Gastroesophageal sphincter (tissue), 4 donors: ENCODE measurements at regions not wholly inside any gene's neighbourhood (a gene's known extent, or its start where the extent isn't known, plus 50 kb on each side); places are given as distances from the start of the nearest gene placed in this dataset.

Experiments used
- ATAC-seq: fragments of 150-250 bp; one replicate; pipeline ENCODE4 v1.9.1; 2016; ENCODE audit warnings: mild to moderate bottlenecking, moderate library complexity
- H3K27ac ChIP-seq, 4 donors: fragments of 200-600 bp; sonication (generic) in 3 of 4; 1 replicate in 3 of 4; 2 replicates in 1 of 4; pipeline ENCODE4 v1.5.1; 2016 to 2019
- H3K27me3 ChIP-seq: fragments of 200-600 bp; sonication (generic); one replicate; pipeline ENCODE4 v1.5.1; 2019
- H3K36me3 ChIP-seq, 2 donors: fragments of 200-600 bp; sonication (generic); one replicate each; pipeline ENCODE4 v1.5.1; 2019; ENCODE audit warnings: control low read depth in 1 of 2
- H3K4me1 ChIP-seq, 3 donors: fragments of 200-600 bp; sonication (generic); 1 replicate in 2 of 3; 2 replicates in 1 of 3; pipeline ENCODE4 v1.5.1; 2016 to 2019; ENCODE audit warnings: control low read depth in 2 of 3
- H3K4me3 ChIP-seq, 2 donors: fragments of 200-600 bp; sonication (generic); one replicate each; pipeline ENCODE4 v1.5.1; 2019; ENCODE audit warnings: mild to moderate bottlenecking in 1 of 2, moderate library complexity in 1 of 2
- H3K9me3 ChIP-seq, 3 donors: fragments of 200-600 bp; sonication (generic); one replicate each; pipeline ENCODE4 v1.5.1; 2017 to 2019; ENCODE audit warnings: control low read depth in 2 of 3
- EP300 ChIP-seq: sonication (generic); formaldehyde crosslinking; IDR thresholded peaks from one replicate; pipeline ENCODE4 v1.6.1; 2017; ENCODE audit warnings: antibody characterized with exemption, mild to moderate bottlenecking
- POLR2A ChIP-seq, 2 donors: fragments of 450-650 bp; IDR thresholded peaks; one replicate each; pipeline ENCODE4 v1.6.1; 2017; ENCODE audit warnings: antibody characterized with exemption in 2 of 2, mild to moderate bottlenecking in 2 of 2, moderate library complexity in 1 of 2
- POLR2AphosphoS5 ChIP-seq: sonication (generic); formaldehyde crosslinking; IDR thresholded peaks from one replicate; pipeline ENCODE4 v1.6.1; 2017; ENCODE audit warnings: antibody characterized with exemption
- WGBS, 2 donors: methylation state at CpG; one replicate each; pipeline ENCODE4 v1.1.5; 2018; ENCODE audit warnings: low coverage in 1 of 2; 5-methylcytosine and 5-hydroxymethylcytosine counted together
- TF ChIP-seq, protein P1 (sequence below), 4 experiments: fragments of 200-600 bp in 2 of 4; fragments of 450-650 bp in 2 of 4; sonication (generic) in 1 of 4; IDR thresholded peaks; one replicate each; pipeline ENCODE4 v1.5.1; 2017 to 2019; ENCODE audit warnings: antibody characterized with exemption in 4 of 4, mild to moderate bottlenecking in 2 of 4, moderate library complexity in 2 of 4

DNA sequence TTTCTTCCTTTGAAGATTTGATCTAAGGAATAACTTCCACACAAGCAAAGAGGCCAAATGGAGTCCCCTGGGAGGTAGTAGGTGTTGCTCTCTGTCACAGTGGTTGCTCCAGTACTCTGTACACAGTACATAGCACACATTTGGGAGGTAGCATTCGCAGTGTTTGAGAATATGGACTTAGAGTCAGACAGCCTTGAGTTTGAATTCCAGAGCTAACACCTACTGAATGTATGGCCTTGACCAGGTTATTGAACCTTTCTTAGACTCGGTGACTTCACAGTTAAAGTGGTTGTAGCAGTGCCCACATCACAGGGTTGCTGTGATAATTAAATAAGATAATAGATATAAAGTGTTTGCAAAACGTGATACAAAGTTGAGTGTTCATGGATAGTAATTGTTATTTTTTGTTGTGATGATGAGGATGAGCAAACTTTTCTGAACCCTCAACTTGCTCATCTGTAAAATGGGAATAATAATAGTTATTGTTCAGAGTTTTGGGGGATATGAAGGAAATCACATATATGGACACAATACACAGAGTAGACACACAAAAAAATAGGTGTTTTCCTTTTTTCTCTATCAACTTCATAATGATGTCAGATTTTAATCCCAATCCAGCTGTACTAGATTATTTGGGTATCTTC, 271.6 kb upstream of the CRY1 start:
- no peak overlapping the region for H3K27ac ChIP-seq
- H3K36me3 ChIP-seq: no peaks in the 10 kb centered on the region
- H3K27me3 ChIP-seq: peaks cover 31% of the 10 kb centered on the region
- ATAC-seq: no peak
- TF ChIP-seq EP300 (no peak), POLR2A (IDR thresholded peaks at IDR 0.05) (no peak), POLR2AphosphoS5 (no peak)
- TF ChIP-seq, protein P1, sequence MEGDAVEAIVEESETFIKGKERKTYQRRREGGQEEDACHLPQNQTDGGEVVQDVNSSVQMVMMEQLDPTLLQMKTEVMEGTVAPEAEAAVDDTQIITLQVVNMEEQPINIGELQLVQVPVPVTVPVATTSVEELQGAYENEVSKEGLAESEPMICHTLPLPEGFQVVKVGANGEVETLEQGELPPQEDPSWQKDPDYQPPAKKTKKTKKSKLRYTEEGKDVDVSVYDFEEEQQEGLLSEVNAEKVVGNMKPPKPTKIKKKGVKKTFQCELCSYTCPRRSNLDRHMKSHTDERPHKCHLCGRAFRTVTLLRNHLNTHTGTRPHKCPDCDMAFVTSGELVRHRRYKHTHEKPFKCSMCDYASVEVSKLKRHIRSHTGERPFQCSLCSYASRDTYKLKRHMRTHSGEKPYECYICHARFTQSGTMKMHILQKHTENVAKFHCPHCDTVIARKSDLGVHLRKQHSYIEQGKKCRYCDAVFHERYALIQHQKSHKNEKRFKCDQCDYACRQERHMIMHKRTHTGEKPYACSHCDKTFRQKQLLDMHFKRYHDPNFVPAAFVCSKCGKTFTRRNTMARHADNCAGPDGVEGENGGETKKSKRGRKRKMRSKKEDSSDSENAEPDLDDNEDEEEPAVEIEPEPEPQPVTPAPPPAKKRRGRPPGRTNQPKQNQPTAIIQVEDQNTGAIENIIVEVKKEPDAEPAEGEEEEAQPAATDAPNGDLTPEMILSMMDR (IDR thresholded peaks at IDR 0.05): no peak
- WGBS, 2 donors: 62 to 83% methylated on average over 2 to 3 of the region's 3 CpGs
- no peak overlapping the region for H3K4me3 ChIP-seq
- no peaks in the 10 kb centered on the region for H3K4me1 ChIP-seq
- H3K9me3 ChIP-seq: peaks cover 0 to 9% (median 0%) of the 10 kb centered on the region in 3 donors

DNA sequence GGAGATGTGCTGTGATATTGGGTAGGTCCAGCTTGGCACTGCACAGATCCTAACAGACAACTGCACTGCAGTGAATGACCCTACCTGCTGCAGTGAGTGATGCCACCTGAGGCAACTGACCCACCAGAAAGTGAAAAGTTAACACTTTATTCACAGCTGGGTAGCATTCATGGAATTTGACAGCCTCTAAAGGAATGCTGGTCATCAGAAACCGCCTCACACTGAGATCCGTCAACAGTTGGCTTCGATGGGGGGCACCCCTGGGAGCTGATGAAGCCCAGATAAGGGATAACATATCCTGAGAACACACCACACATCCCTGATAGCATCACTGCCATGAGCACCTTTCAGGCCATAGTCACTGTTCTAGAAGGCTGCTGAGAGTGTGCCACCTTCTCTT, 272.4 kb upstream of the CRY1 start:
- no peak overlapping the region for H3K4me3 ChIP-seq
- no peak overlapping the region for H3K27ac ChIP-seq
- no CpG with 5 or more reads among the region's 3 CpGs for WGBS, 2 donors
- H3K4me1 ChIP-seq: no peaks in the 10 kb centered on the region
- no peak for TF ChIP-seq EP300
- no peak for TF ChIP-seq POLR2AphosphoS5
- TF ChIP-seq POLR2A (IDR thresholded peaks at IDR 0.05): no peak
- TF ChIP-seq, protein P1 (IDR thresholded peaks at IDR 0.05): no peak
- ATAC-seq: no peak
- peaks cover 31% of the 10 kb centered on the region for H3K27me3 ChIP-seq
- H3K36me3 ChIP-seq: no peaks in the 10 kb centered on the region
- H3K9me3 ChIP-seq: peaks cover 0 to 9% (median 0%) of the 10 kb centered on the region in 3 donors

DNA sequence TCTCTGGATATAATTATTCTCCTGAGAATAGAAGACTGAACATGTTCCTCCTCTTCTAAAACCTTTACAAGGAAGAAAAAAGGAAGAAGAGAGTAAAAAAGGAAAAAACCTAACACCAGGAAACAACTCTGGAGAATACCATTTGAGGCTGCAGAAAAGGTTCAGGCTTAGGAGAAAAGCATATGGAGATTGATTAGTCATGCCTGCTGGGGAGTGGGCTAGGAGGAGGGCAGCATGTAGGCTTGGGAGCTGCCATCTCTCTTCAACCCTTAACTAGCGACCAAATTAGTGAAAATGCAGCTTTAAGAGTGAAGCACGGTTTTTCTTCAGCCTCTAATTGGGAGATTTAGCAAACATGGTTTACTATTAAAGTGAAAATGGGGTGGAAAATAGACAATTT, 273.0 kb upstream of the CRY1 start:
- no peaks in the 10 kb centered on the region for H3K36me3 ChIP-seq
- TF ChIP-seq POLR2A (IDR thresholded peaks at IDR 0.05) (no peak), EP300 (no peak)
- TF ChIP-seq, protein P1 (IDR thresholded peaks at IDR 0.05): no peak
- H3K27me3 ChIP-seq: peaks cover 33% of the 10 kb centered on the region
- WGBS, 2 donors: 67 to 75% methylated on average over 1 to 2 of the region's 2 CpGs
- H3K27ac ChIP-seq: no peak overlapping the region
- ATAC-seq: no peak
- no peak overlapping the region for H3K4me3 ChIP-seq
- no peaks in the 10 kb centered on the region for H3K4me1 ChIP-seq
- peaks cover 0 to 9% (median 0%) of the 10 kb centered on the region in 3 donors for H3K9me3 ChIP-seq

DNA sequence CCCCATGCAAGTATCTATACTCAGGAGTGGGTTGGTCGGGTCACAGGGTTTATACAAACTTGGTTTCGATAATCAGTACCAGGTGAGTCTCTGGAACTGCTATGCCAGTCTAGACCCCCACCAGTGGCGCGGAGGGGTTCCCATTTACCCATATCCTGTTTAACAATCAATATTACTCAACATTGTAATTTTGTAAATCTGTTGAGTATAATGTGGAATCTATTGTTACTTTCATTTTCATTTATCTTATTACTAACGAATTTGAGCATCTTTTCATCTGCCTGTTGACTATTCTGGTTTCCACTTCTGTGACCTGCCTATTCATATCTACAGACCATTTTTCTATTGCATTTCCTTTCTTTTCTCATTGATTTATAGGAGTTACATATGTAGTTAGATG, 275.2 kb upstream of the CRY1 start:
- Histone ChIP-seq H3K36me3 (no peaks in the 10 kb centered on the region), H3K4me1 (no peaks in the 10 kb centered on the region), H3K9me3 (no peaks in the 10 kb centered on the region), H3K4me3 (no peak overlapping the region), H3K27ac (no peak overlapping the region), H3K27me3 (peaks cover 26% of the 10 kb centered on the region)
- ATAC-seq: no peak
- TF ChIP-seq, protein P1 (IDR thresholded peaks at IDR 0.05): no peak
- TF ChIP-seq POLR2A (IDR thresholded peaks at IDR 0.05) (no peak), POLR2AphosphoS5 (no peak), EP300 (no peak)
- 70 to 82% methylated on average over 5 of the region's 5 CpGs for WGBS, 2 donors

DNA sequence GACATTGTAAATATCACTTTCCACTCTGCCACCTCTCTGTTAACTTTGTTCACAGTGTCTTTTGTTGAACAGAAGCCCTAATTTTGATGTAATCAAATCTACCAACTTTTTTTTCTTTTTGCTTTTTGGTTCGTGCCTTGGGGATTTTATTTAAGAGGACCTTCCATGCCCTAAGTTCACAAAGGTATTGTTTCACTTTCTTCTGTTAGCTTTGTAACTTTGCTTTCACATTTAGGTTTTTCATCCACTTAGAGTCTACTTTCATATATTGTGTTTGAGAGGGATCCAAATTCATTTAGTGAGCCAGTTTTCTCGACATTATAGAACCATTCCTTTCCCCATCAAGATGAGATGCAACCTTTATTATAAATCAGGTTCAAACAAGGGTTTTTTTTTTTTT, 275.7 kb upstream of the CRY1 start:
- Histone ChIP-seq H3K4me1 (no peaks in the 10 kb centered on the region), H3K27ac (no peak overlapping the region), H3K27me3 (peaks cover 26% of the 10 kb centered on the region), H3K9me3 (no peaks in the 10 kb centered on the region), H3K4me3 (no peak overlapping the region), H3K36me3 (no peaks in the 10 kb centered on the region)
- no peak for ATAC-seq
- 14 to 68% methylated on average over 1 to 2 of the region's 2 CpGs for WGBS, 2 donors
- TF ChIP-seq POLR2AphosphoS5: no peak
